Ovary (tissue), 3 donors: ENCODE measurements at regions not wholly inside any gene's neighbourhood (a gene's known extent, or its start where the extent isn't known, plus 50 kb on each side); places are given as distances from the start of the nearest gene placed in this dataset.

Experiments
- POLR2A ChIP-seq: fragments of 450-650 bp; IDR thresholded peaks from one replicate; pipeline ENCODE4 v1.6.1; 2017; ENCODE audit warnings: antibody characterized with exemption, mild to moderate bottlenecking, moderate library complexity
- TF ChIP-seq, protein P1 (sequence below), 3 donors: fragments of 450-650 bp in 2 of 3; fragments of 200-600 bp in 1 of 3; IDR thresholded peaks; one replicate each; pipeline versions ENCODE4 v1.5.1 to v1.8.0; 2016 to 2022; ENCODE audit warnings: antibody characterized with exemption in 3 of 3, mild to moderate bottlenecking in 1 of 3
- donor health status: DM: no; HTN: no; CAD: no.

DNA sequence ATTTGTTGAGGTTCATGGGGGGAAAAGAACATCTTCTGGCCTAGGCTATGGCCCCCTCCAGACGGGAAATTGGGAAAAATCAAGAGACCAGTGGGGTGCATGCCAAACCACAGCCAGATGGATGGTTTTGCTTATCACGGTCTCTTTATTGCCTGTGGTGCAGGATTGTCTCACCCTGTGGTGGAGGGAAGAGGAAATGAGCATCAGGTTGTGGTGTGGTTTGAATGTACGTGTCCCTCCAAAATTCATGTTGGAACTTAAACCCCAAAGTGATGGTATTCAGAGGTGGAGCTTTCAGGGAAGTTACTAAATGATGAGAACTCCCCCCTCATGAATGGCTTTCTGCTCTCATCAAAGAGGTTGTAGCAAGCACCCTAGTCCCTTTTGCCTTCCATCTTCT, 525.7 kb downstream of the NPHP4 start:
- TF ChIP-seq POLR2A: no peak
- TF ChIP-seq, protein P1, sequence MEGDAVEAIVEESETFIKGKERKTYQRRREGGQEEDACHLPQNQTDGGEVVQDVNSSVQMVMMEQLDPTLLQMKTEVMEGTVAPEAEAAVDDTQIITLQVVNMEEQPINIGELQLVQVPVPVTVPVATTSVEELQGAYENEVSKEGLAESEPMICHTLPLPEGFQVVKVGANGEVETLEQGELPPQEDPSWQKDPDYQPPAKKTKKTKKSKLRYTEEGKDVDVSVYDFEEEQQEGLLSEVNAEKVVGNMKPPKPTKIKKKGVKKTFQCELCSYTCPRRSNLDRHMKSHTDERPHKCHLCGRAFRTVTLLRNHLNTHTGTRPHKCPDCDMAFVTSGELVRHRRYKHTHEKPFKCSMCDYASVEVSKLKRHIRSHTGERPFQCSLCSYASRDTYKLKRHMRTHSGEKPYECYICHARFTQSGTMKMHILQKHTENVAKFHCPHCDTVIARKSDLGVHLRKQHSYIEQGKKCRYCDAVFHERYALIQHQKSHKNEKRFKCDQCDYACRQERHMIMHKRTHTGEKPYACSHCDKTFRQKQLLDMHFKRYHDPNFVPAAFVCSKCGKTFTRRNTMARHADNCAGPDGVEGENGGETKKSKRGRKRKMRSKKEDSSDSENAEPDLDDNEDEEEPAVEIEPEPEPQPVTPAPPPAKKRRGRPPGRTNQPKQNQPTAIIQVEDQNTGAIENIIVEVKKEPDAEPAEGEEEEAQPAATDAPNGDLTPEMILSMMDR (IDR thresholded peaks at IDR 0.05): no peak
